ENCODE measurements at regions not wholly inside any gene's neighbourhood (a gene's known extent, or its start where the extent isn't known, plus 50 kb on each side); places are given as distances from the start of the nearest gene placed in this dataset.

- Mint-ChIP-seq H3K36me3 (no peaks in the 10 kb centered on the region), H3K9me3 (no peaks in the 10 kb centered on the region), H3K27me3 (ENCODE audit: insufficient read depth, low read depth) (peaks cover 2% of the 10 kb centered on the region), H3K4me1 (peaks cover 4% of the 10 kb centered on the region), H3K27ac (no peak overlapping the region), H3K4me3 (no peak overlapping the region)
- no peak overlapping the region for H3K27ac ChIP-seq
- H3K4me1 ChIP-seq, result peaks cover 7% of the 10 kb centered on the region
- no peaks in the 10 kb centered on the region for H3K9me3 ChIP-seq (ENCODE audit: low read depth)
- H3K36me3 ChIP-seq, result no peaks in the 10 kb centered on the region
- TF ChIP-seq EZH2phosphoT487 (IDR thresholded peaks at IDR 0.05) (no peak), EZH2 (IDR thresholded peaks at IDR 0.05) (no peak)
- TF ChIP-seq, protein P1, sequence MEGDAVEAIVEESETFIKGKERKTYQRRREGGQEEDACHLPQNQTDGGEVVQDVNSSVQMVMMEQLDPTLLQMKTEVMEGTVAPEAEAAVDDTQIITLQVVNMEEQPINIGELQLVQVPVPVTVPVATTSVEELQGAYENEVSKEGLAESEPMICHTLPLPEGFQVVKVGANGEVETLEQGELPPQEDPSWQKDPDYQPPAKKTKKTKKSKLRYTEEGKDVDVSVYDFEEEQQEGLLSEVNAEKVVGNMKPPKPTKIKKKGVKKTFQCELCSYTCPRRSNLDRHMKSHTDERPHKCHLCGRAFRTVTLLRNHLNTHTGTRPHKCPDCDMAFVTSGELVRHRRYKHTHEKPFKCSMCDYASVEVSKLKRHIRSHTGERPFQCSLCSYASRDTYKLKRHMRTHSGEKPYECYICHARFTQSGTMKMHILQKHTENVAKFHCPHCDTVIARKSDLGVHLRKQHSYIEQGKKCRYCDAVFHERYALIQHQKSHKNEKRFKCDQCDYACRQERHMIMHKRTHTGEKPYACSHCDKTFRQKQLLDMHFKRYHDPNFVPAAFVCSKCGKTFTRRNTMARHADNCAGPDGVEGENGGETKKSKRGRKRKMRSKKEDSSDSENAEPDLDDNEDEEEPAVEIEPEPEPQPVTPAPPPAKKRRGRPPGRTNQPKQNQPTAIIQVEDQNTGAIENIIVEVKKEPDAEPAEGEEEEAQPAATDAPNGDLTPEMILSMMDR (IDR thresholded peaks at IDR 0.05), result no peak
- no peak overlapping the region for H3K4me2 ChIP-seq
- H3K27me3 ChIP-seq, result peaks cover 17% of the 10 kb centered on the region
- H2AFZ ChIP-seq (replicated peaks), result no peak overlapping the region
- no peaks in the 10 kb centered on the region for H3K79me2 ChIP-seq (ENCODE audit: low read depth)
- DNase-seq (ENCODE audit: low spot score), result no peak
- no peak overlapping the region for H3K4me3 ChIP-seq
- H4K20me1 ChIP-seq (ENCODE audit: low read depth), result no peaks in the 10 kb centered on the region
- no peak overlapping the region for H3K9ac ChIP-seq
- no peaks in the 10 kb centered on the region for H3F3A ChIP-seq (ENCODE audit: low read depth)
Measured at GRCh38 chr3:104831071-104831470, 535.6 kb upstream of the ALCAM start.

GRCh38 chr3:104832530-104832929 lies 534.2 kb upstream of the ALCAM start:
- Mint-ChIP-seq H3K27me3 (ENCODE audit: insufficient read depth, low read depth) (no peaks in the 10 kb centered on the region), H3K9me3 (no peaks in the 10 kb centered on the region), H3K4me3 (no peak overlapping the region), H3K4me1 (peaks cover 4% of the 10 kb centered on the region), H3K27ac (no peak overlapping the region), H3K36me3 (no peaks in the 10 kb centered on the region)
- Histone ChIP-seq H3K9me3 (ENCODE audit: low read depth) (no peaks in the 10 kb centered on the region), H3K27me3 (peaks cover 3% of the 10 kb centered on the region), H3K79me2 (ENCODE audit: low read depth) (no peaks in the 10 kb centered on the region), H3K4me3 (no peak overlapping the region), H3K9ac (no peak overlapping the region), H3K27ac (no peak overlapping the region), H2AFZ (replicated peaks) (no peak overlapping the region), H3F3A (ENCODE audit: low read depth) (no peaks in the 10 kb centered on the region), H3K4me2 (no peak overlapping the region), H3K36me3 (no peaks in the 10 kb centered on the region), H4K20me1 (ENCODE audit: low read depth) (no peaks in the 10 kb centered on the region), H3K4me1 (peaks cover 9% of the 10 kb centered on the region)
- TF ChIP-seq EZH2 (IDR thresholded peaks at IDR 0.05), result no peak
- no peak for TF ChIP-seq EZH2phosphoT487 (IDR thresholded peaks at IDR 0.05)
- TF ChIP-seq, protein P1 (IDR thresholded peaks at IDR 0.05), result no peak
- no peak for DNase-seq (ENCODE audit: low spot score)

DNA sequence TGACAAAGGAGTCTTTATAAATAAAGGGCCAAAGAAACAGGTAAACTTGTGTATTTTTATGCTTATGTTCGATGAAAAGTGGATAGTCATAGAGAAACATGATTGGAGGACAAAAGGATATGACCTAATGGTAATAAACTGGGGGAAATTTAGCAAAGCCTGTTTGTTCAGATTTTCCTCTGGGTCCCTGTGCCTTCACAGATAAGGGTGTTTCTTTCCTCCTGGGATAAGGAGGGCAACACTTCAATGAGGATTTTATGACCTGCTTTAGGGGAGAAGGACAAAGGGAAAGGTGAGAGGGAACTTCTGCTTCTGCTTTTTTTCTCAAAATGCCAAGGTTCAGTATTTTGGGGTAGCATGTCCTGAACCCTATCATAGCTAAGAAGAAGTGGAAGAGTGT lies 531.3 kb upstream of the ALCAM start:
- H3K9me3 Mint-ChIP-seq, result no peaks in the 10 kb centered on the region
- H3K79me2 ChIP-seq (ENCODE audit: low read depth), result no peaks in the 10 kb centered on the region
- DNase-seq (ENCODE audit: low spot score), result no peak
- H3K4me2 ChIP-seq, result no peak overlapping the region
- H3K4me3 Mint-ChIP-seq, result no peak overlapping the region
- no peaks in the 10 kb centered on the region for H3K27me3 Mint-ChIP-seq (ENCODE audit: insufficient read depth, low read depth)
- no peaks in the 10 kb centered on the region for H3F3A ChIP-seq (ENCODE audit: low read depth)
- no peak overlapping the region for H2AFZ ChIP-seq (replicated peaks)
- no peak overlapping the region for H3K4me3 ChIP-seq
- H3K4me1 Mint-ChIP-seq, result peaks cover 4% of the 10 kb centered on the region
- no peaks in the 10 kb centered on the region for H3K36me3 ChIP-seq
- H3K9me3 ChIP-seq (ENCODE audit: low read depth), result no peaks in the 10 kb centered on the region
- H3K27ac ChIP-seq, result no peak overlapping the region
- H4K20me1 ChIP-seq (ENCODE audit: low read depth), result no peaks in the 10 kb centered on the region
- H3K9ac ChIP-seq, result no peak overlapping the region
- no peaks in the 10 kb centered on the region for H3K36me3 Mint-ChIP-seq
- TF ChIP-seq, protein P1 (IDR thresholded peaks at IDR 0.05), result no peak
- no peak for TF ChIP-seq EZH2 (IDR thresholded peaks at IDR 0.05)
- no peak for TF ChIP-seq EZH2phosphoT487 (IDR thresholded peaks at IDR 0.05)
- no peaks in the 10 kb centered on the region for H3K27me3 ChIP-seq
- no peak overlapping the region for H3K27ac Mint-ChIP-seq
- peaks cover 9% of the 10 kb centered on the region for H3K4me1 ChIP-seq

All from neural progenitor cell (in vitro differentiated cells).